ENCODE measurements at regions not wholly inside any gene's neighbourhood (a gene's known extent, or its start where the extent isn't known, plus 50 kb on each side); places are given as distances from the start of the nearest gene placed in this dataset.

DNA sequence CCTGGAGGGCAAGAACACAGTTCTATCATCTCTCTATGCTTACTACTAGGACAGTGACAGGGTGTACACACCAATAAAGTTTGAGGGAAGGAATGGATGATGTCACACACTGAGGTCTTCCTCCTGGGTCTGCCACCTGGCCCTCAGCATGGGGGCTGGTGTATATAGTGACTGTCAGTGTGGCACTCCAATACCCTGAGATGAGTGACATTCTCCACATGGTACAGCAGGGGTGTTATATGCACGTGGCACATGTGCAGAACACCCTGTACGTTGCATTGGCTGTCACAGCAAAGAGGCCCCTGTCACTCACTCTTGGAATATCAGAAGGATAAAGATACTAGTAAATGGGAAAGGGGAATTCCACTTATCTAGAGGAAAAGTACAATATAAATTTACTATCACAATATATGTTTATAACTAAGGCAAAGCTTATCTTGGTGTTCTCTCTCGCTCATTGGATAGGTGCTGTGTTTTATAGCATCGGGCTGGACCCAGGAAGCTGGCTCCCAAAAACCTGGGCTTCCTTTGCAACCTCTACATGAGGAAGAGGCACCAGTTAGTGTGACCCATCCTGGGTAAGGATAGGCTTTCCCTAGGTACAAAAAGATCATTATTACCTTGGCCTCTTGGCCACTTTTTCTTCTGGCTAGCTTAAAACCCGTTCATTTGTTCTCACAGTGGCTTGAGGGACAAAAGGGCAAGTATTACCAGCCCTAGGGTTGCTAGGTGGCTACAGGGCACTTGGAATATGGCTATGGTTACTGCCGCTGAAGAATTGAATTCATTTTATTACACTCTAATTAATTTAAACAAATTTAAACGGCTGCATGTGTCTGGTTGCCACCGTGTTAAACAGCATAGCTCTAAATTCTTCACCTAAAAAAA is 54.8 kb upstream of the HES1 start:
- no peak overlapping the region for H3K27ac ChIP-seq
- no peaks in the 10 kb centered on the region for H3K27me3 ChIP-seq
- no peaks in the 10 kb centered on the region for H3K36me3 ChIP-seq (replicated peaks in 1 of 2)
- intact Hi-C loops (cut with DNase I) = no loop called here
- no peak overlapping the region for H3K4me3 ChIP-seq
- no peak for DNase-seq
- no peaks in the 10 kb centered on the region for H3K9me3 ChIP-seq (replicated peaks in 1 of 3)
- 83 to 92% (median 87%) methylated on average over 8 of the region's 8 CpGs for WGBS, 4 donors
- H3K4me1 ChIP-seq (replicated peaks in 1 of 2) = peaks cover 0 to 12% of the 10 kb centered on the region in 2 donors
- no peak for TF ChIP-seq POLR2A (IDR thresholded peaks at IDR 0.05)
- TF ChIP-seq, protein P1, sequence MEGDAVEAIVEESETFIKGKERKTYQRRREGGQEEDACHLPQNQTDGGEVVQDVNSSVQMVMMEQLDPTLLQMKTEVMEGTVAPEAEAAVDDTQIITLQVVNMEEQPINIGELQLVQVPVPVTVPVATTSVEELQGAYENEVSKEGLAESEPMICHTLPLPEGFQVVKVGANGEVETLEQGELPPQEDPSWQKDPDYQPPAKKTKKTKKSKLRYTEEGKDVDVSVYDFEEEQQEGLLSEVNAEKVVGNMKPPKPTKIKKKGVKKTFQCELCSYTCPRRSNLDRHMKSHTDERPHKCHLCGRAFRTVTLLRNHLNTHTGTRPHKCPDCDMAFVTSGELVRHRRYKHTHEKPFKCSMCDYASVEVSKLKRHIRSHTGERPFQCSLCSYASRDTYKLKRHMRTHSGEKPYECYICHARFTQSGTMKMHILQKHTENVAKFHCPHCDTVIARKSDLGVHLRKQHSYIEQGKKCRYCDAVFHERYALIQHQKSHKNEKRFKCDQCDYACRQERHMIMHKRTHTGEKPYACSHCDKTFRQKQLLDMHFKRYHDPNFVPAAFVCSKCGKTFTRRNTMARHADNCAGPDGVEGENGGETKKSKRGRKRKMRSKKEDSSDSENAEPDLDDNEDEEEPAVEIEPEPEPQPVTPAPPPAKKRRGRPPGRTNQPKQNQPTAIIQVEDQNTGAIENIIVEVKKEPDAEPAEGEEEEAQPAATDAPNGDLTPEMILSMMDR (IDR thresholded peaks at IDR 0.05) = no peak

DNA sequence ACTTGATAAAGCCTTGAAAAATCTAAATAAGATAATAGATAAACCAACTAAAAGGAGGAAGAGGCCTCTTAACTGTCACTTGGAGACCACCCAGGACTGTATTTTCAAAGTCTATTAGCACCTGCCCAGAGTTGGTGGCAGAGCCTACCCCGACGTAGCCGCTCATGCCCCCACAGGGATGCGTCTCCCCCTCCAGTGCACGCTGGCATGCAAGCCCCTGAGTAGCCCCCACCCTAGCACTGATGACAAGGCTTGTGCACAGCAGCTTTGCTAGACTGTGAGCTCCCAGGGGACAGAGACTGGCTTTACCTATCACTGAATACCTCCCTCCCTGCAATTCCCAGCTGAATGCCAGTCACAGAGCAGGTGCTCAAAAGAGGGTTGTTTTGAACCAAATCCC is 54.1 kb upstream of the HES1 start:
- H3K27ac ChIP-seq = peak overlapping the region in 1 of 5 donors; percentile 73
- no peaks in the 10 kb centered on the region for H3K27me3 ChIP-seq
- WGBS, 4 donors = 92 to 100% (median 95%) methylated on average over 5 of the region's 5 CpGs
- no peak overlapping the region for H3K4me3 ChIP-seq
- intact Hi-C loops (cut with DNase I) = no loop called here
- no peaks in the 10 kb centered on the region for H3K9me3 ChIP-seq (replicated peaks in 1 of 3)
- no peaks in the 10 kb centered on the region for H3K36me3 ChIP-seq (replicated peaks in 1 of 2)
- TF ChIP-seq POLR2A (IDR thresholded peaks at IDR 0.05) = no peak
- TF ChIP-seq, protein P1 (IDR thresholded peaks at IDR 0.05) = no peak
- H3K4me1 ChIP-seq (replicated peaks in 1 of 2) = peaks cover 0 to 12% of the 10 kb centered on the region in 2 donors
- no peak for DNase-seq

DNA sequence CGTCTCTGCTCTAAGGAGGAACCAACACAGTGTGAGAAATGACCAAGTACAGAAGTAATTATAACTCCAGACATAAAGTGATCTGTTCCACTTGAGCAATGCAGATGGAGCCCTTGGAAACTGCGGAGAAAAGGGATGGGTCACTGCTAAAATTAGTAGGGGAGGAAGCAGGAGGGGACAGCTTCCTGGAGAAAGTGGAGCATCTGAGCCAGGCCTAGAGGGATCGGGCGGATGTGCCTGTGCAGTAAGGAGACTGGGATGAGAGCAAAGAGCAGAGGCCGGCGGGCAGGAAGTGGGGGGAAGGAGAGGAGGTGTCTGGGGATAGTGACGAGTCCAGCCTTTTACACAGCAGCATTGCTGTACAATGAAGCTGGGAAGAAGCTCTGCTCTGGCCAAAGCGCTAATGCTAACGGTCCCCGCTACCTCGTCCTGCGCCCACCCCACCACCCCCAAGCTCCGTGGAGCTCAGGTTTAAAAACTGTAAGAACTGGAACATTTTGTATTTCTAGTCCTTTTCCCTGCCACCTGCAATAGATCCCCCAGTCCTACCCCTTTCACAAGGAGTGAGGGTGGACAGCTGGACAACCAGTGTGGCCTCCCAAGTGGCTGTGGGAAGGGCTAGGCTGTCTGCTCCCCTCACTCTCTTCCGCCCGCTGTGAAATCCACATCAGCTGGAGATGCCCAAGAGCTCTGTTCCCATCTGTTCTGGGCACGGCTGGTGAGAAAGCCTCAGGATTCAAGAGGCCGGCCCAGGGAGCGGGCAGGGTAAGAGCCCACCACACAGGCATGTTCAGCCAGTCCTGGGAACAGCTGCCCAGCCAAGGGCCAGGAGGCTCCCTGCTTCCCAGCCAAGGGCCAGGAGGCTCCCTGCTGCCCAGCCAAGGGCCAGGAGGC is 53.0 kb upstream of the HES1 start:
- H3K27ac ChIP-seq = peak overlapping the region in 1 of 5 donors; percentile 73
- peaks cover 0 to 12% of the 10 kb centered on the region in 2 donors for H3K4me1 ChIP-seq (replicated peaks in 1 of 2)
- H3K36me3 ChIP-seq (replicated peaks in 1 of 2) = no peaks in the 10 kb centered on the region
- no peak overlapping the region for H3K4me3 ChIP-seq
- H3K27me3 ChIP-seq = no peaks in the 10 kb centered on the region
- DNase-seq = peak in 6 of 7 donors; percentile 40 to 72 (median 51)
- intact Hi-C loops (cut with DNase I) = no loop called here
- no peaks in the 10 kb centered on the region for H3K9me3 ChIP-seq (replicated peaks in 1 of 3)
- 69 to 77% (median 73%) methylated on average over 17 to 18 of the region's 18 CpGs for WGBS, 4 donors
- TF ChIP-seq, protein P1 (IDR thresholded peaks at IDR 0.05) = no peak
- no peak for TF ChIP-seq POLR2A (IDR thresholded peaks at IDR 0.05)

DNA sequence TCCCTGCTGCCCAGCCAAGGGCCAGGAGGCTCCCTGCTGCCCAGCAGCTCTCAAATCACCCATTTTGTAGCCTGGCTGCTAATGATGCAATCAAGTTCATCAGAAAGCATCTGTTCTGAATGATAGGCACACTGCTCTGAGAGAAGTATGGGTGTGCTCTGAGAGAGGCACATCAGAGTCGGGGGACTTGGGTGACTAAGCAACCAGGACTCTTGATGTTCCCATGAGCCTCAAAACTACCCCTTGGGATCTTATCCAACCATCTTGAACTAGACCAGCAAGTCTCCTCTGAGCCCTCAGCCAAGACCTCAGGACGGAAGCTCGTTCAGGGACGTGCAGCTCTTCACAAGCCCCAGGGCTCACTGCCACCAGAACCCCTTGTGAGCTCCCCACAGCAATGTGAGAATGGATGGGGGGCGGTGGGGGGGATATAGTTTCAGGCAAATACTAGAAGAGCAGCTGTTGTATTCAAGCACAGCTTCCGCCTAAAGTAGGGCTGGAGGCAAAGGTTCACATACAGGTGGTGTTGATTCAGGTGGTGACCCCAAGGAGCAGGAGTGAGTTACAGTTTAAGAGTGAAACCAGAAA is 52.2 kb upstream of the HES1 start:
- Histone ChIP-seq H3K4me1 (replicated peaks in 1 of 2) (peaks cover 0 to 7% of the 10 kb centered on the region in 2 donors), H3K36me3 (replicated peaks in 1 of 2) (no peaks in the 10 kb centered on the region), H3K27me3 (no peaks in the 10 kb centered on the region), H3K9me3 (replicated peaks in 1 of 3) (no peaks in the 10 kb centered on the region), H3K4me3 (no peak overlapping the region), H3K27ac (peak overlapping the region in 1 of 5 donors; percentile 73)
- 85 to 97% (median 89%) methylated on average over 4 to 6 of the region's 6 CpGs for WGBS, 4 donors
- no peak for DNase-seq
- intact Hi-C loops (cut with DNase I) = no loop called here
- TF ChIP-seq POLR2A (IDR thresholded peaks at IDR 0.05) = no peak
- TF ChIP-seq, protein P1 (IDR thresholded peaks at IDR 0.05) = no peak

Measured in adrenal gland (tissue), 9 donors.